ENCODE measurements at regions not wholly inside any gene's neighbourhood (a gene's known extent, or its start where the extent isn't known, plus 50 kb on each side); places are given as distances from the start of the nearest gene placed in this dataset.

DNA sequence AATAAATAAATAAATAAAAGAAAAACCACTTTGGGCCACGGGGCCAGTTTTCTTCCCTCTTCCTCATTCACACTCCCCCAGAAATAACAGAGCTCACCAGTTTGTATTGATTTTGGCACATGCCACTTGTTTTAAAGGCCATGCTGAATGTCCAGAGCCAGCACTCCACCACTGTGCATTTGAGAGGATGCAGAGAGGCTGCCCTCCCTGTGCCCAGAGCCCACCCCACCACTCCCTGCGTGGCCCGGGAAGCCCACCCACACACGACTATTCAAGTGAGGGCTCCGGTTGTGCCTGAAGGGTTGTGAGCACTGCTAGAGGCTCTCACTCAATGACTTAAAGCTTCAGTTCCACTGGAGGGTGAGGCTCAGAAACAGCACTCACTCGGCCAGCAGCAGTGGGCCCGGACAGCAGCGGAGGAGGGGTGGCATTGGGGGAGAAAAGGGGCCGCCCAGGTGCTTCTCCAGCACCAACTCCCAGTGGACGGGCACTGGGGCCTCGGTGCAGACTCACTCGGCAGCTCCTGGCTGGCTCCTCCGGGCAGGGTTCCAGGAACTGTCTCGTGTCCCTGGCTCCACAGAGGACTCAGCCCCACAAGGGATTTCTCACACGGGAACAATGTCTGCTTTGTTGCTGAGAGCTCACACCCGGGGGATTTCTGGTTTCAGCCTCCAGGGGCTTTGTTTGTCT lies 112.7 kb downstream of the SHANK2 start:
- TF ChIP-seq, protein P1, sequence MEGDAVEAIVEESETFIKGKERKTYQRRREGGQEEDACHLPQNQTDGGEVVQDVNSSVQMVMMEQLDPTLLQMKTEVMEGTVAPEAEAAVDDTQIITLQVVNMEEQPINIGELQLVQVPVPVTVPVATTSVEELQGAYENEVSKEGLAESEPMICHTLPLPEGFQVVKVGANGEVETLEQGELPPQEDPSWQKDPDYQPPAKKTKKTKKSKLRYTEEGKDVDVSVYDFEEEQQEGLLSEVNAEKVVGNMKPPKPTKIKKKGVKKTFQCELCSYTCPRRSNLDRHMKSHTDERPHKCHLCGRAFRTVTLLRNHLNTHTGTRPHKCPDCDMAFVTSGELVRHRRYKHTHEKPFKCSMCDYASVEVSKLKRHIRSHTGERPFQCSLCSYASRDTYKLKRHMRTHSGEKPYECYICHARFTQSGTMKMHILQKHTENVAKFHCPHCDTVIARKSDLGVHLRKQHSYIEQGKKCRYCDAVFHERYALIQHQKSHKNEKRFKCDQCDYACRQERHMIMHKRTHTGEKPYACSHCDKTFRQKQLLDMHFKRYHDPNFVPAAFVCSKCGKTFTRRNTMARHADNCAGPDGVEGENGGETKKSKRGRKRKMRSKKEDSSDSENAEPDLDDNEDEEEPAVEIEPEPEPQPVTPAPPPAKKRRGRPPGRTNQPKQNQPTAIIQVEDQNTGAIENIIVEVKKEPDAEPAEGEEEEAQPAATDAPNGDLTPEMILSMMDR (IDR thresholded peaks at IDR 0.05) = peak in 1 of 7 experiments; percentile 1
- TF ChIP-seq POLR2A (IDR thresholded peaks at IDR 0.05) = no peak
